ENCODE measurements at regions not wholly inside any gene's neighbourhood (a gene's known extent, or its start where the extent isn't known, plus 50 kb on each side); places are given as distances from the start of the nearest gene placed in this dataset.
"Not testable (repeated sequence)": the region's sequence is repeated elsewhere in the genome, so short reads cannot be mapped to it uniquely, and the experiment has no call there.

GRCh38 chr6:7028963-7029362 is 78.8 kb upstream of the RREB1 start:
- DNase-seq = not testable (repeated sequence)

- DNase-seq = not testable (repeated sequence)
Measured at GRCh38 chr6:7030968-7031367, 76.8 kb upstream of the RREB1 start.

- DNase-seq = no peak
Measured at GRCh38 chr6:7033202-7033601, 74.6 kb upstream of the RREB1 start.

- DNase-seq = no peak
Measured at GRCh38 chr6:7034055-7034454, 73.7 kb upstream of the RREB1 start.

- no peak for DNase-seq
Measured at GRCh38 chr6:7035837-7036249, 71.9 kb upstream of the RREB1 start.

GRCh38 chr6:7041511-7042026 is 66.2 kb upstream of the RREB1 start:
- DNase-seq = no peak

GRCh38 chr6:7042056-7042653 is 65.6 kb upstream of the RREB1 start:
- DNase-seq = peak; percentile 43

GRCh38 chr6:7042654-7043545 is 64.9 kb upstream of the RREB1 start:
- DNase-seq = no peak

- DNase-seq = no peak
Measured at GRCh38 chr6:7045331-7045730, 62.4 kb upstream of the RREB1 start.

- no peak for DNase-seq
Measured at GRCh38 chr6:7045746-7046145, 62.0 kb upstream of the RREB1 start.

- DNase-seq = no peak
Measured at GRCh38 chr6:7047128-7047527, 60.6 kb upstream of the RREB1 start.

GRCh38 chr6:7047966-7048365 is 59.8 kb upstream of the RREB1 start:
- DNase-seq = peak; percentile 54

- DNase-seq = no peak
Measured at GRCh38 chr6:7048894-7049293, 58.9 kb upstream of the RREB1 start.

- DNase-seq = no peak
Measured at GRCh38 chr6:7050004-7050403, 57.8 kb upstream of the RREB1 start.

GRCh38 chr6:7050872-7051779 is 56.6 kb upstream of the RREB1 start:
- peak; percentile 85 for DNase-seq

- DNase-seq = no peak
Measured at GRCh38 chr6:7051780-7052442, 55.9 kb upstream of the RREB1 start.

- DNase-seq = peak; percentile 78
Measured at GRCh38 chr6:7052443-7053011, 55.2 kb upstream of the RREB1 start.

GRCh38 chr6:7053125-7053774 is 54.5 kb upstream of the RREB1 start:
- no peak for DNase-seq
